IMR-90 (cell line): ENCODE measurements at regions not wholly inside any gene's neighbourhood (a gene's known extent, or its start where the extent isn't known, plus 50 kb on each side); places are given as distances from the start of the nearest gene placed in this dataset.

ENCODE experiments used
- ATAC-seq: fragments of 200-7000 bp; cut with Tn5 transposase; 2 replicates; pipeline ENCODE4 v1.9.1; 2020; ENCODE audit warnings: low read depth, mild to moderate bottlenecking, moderate library complexity
- BruUV-seq: library from RNA; stranded (reverse); fragments of 400-500 nt; replicated peaks from 2 replicates; lab custom pipeline; 2021; lab: Mats Ljungman, UMichigan
- CTCF ChIA-PET: fragments of 300-600 bp; formaldehyde crosslinking; extraction: SDS; loops from one replicate; lab custom pipeline; 2021; ENCODE audit warnings: antibody characterized with exemption; lab: Yijun Ruan, JAX
- POLR2A ChIA-PET: fragments of 300-600 bp; sonication (Branson Sonifier 250); formaldehyde crosslinking; loops from one replicate; lab custom pipeline; 2022; ENCODE audit warnings: antibody characterized with exemption; ENCODE audit not compliant: unreplicated experiment; lab: Charles Lee
- DNase-seq: peaks from one replicate; pipeline ENCODE4 v3.0.0; 2013
- H2AFZ ChIP-seq: replicated peaks from 2 replicates; pipeline ENCODE3; 2013; ENCODE audit warnings: low read length, mild to moderate bottlenecking; ENCODE audit not compliant: poor library complexity
- H2AK5ac ChIP-seq: 2 replicates; pipeline ENCODE4 v1.6.1; 2013; ENCODE audit warnings: low read depth, low read length, inconsistent platforms
- H2AK9ac ChIP-seq: replicated peaks from 2 replicates; pipeline ENCODE3; 2013; ENCODE audit warnings: mild to moderate bottlenecking, low read depth, low read length, moderate library complexity; ENCODE audit not compliant: poor library complexity
- H2BK120ac ChIP-seq: 2 replicates; pipeline ENCODE4 v1.6.1; 2013; ENCODE audit warnings: low read depth, low read length, inconsistent platforms
- H2BK15ac ChIP-seq: 3 replicates; pipeline ENCODE4 v1.6.1; 2013; ENCODE audit warnings: low read depth, low read length, inconsistent platforms
- H2BK20ac ChIP-seq: 2 replicates; pipeline ENCODE4 v1.6.1; 2013; ENCODE audit warnings: low read depth, mild to moderate bottlenecking, inconsistent platforms, low read length, moderate library complexity
- H2BK5ac ChIP-seq: 2 replicates; pipeline ENCODE4 v1.6.1; 2013; ENCODE audit warnings: mild to moderate bottlenecking, low read depth, low read length, inconsistent platforms; ENCODE audit not compliant: poor library complexity, severe bottlenecking
- H3K14ac ChIP-seq: replicated peaks from 2 replicates; pipeline ENCODE4 v1.6.1; 2013; ENCODE audit warnings: low read depth, low read length, inconsistent platforms
- H3K18ac ChIP-seq: 2 replicates; pipeline ENCODE4 v1.6.1; 2013; ENCODE audit warnings: low read depth, low read length, control low read depth
- H3K23ac ChIP-seq: 2 replicates; pipeline ENCODE4 v1.6.1; 2013; ENCODE audit warnings: low read depth, low read length, inconsistent platforms
- H3K27ac ChIP-seq: 2 replicates; pipeline ENCODE4 v1.5.1; 2013; ENCODE audit warnings: mild to moderate bottlenecking, control low read depth, low read length; ENCODE audit not compliant: insufficient read depth
- H3K27me3 ChIP-seq: 2 replicates; pipeline ENCODE4 v1.6.1; 2013; ENCODE audit warnings: low read length; ENCODE audit not compliant: control insufficient read depth, insufficient read depth
- H3K36me3 ChIP-seq: 2 replicates; pipeline ENCODE4 v1.6.1; 2013; ENCODE audit warnings: low read length, mixed read lengths; ENCODE audit not compliant: control insufficient read depth, insufficient read depth
- H3K4ac ChIP-seq: 2 replicates; pipeline ENCODE4 v1.6.1; 2013; ENCODE audit warnings: low read depth, low read length, inconsistent platforms
- H3K4me1 ChIP-seq: 2 replicates; pipeline ENCODE4 v1.6.1; 2013; ENCODE audit warnings: low read length, mixed read lengths; ENCODE audit not compliant: control insufficient read depth, insufficient read depth
- H3K4me2 ChIP-seq: 2 replicates; pipeline ENCODE4 v1.6.1; 2013; ENCODE audit warnings: low read depth, mild to moderate bottlenecking, control low read depth, low read length, moderate library complexity
- H3K4me3 ChIP-seq: 2 replicates; pipeline ENCODE4 v1.5.1; 2013; ENCODE audit warnings: low read depth, mild to moderate bottlenecking, control low read depth, low read length, moderate library complexity; ENCODE audit not compliant: insufficient read depth
- H3K56ac ChIP-seq: 2 replicates; pipeline ENCODE4 v1.6.1; 2013; ENCODE audit warnings: low read length, inconsistent platforms; ENCODE audit not compliant: insufficient read depth; ENCODE audit errors: extremely low read depth
- H3K79me1 ChIP-seq, 2 experiments: 2 replicates each; pipeline ENCODE4 v1.6.1; 2013; ENCODE audit warnings: low read length in 2 of 2, inconsistent platforms in 1 of 2, low read depth in 1 of 2
- H3K9ac ChIP-seq: 2 replicates; pipeline ENCODE4 v1.6.1; 2013; ENCODE audit warnings: low read depth, low read length, control low read depth
- H3K9me1 ChIP-seq: 2 replicates; pipeline ENCODE4 v1.6.1; 2013; ENCODE audit warnings: low read length, inconsistent platforms; ENCODE audit not compliant: insufficient read depth
- H3K9me3 ChIP-seq: 2 replicates; pipeline ENCODE4 v1.6.1; 2013; ENCODE audit warnings: low read length; ENCODE audit not compliant: control insufficient read depth, insufficient read depth
- H4K20me1 ChIP-seq: 2 replicates; pipeline ENCODE4 v1.6.1; 2013; ENCODE audit warnings: low read length, inconsistent platforms; ENCODE audit not compliant: insufficient read depth
- H4K5ac ChIP-seq: 2 replicates; pipeline ENCODE4 v1.6.1; 2013; ENCODE audit warnings: mild to moderate bottlenecking, low read depth, low read length, control low read depth
- H4K8ac ChIP-seq, 2 experiments: 2 replicates each; pipeline ENCODE4 v1.6.1; 2013; ENCODE audit warnings: low read depth in 2 of 2, low read length in 2 of 2, control low read depth in 1 of 2, inconsistent platforms in 1 of 2
- H4K91ac ChIP-seq: 2 replicates; pipeline ENCODE4 v1.6.1; 2013; ENCODE audit warnings: low read depth, low read length, inconsistent platforms; ENCODE audit not compliant: insufficient read depth
- BHLHE40 ChIP-seq: fragments of 150-350 bp; IDR thresholded peaks from 2 replicates; pipeline ENCODE4 v1.6.1; 2016; ENCODE audit warnings: mild to moderate bottlenecking, low read depth, low read length
- CHD1 ChIP-seq: IDR thresholded peaks from 2 replicates; pipeline ENCODE4 v1.6.1; 2012; ENCODE audit warnings: low read depth, low read length, improper control_type of control experiment
- FOS ChIP-seq: fragments of 150-350 bp; IDR thresholded peaks from 2 replicates; pipeline ENCODE4 v1.6.1; 2016; ENCODE audit warnings: low read depth, low read length
- MAFK ChIP-seq: IDR thresholded peaks from 2 replicates; pipeline ENCODE4 v1.6.1; 2012; ENCODE audit warnings: low read depth, low read length, improper control_type of control experiment
- MAZ ChIP-seq: IDR thresholded peaks from 2 replicates; pipeline ENCODE4 v1.6.1; 2012; ENCODE audit warnings: low read depth, mild to moderate bottlenecking, low read length, improper control_type of control experiment, moderate library complexity, borderline replicate concordance
- NFE2L2 ChIP-seq: fragments of 150-350 bp; IDR thresholded peaks from 2 replicates; pipeline ENCODE4 v1.6.1; 2016; ENCODE audit warnings: low read depth, mild to moderate bottlenecking, low read length
- POLR2A ChIP-seq: IDR thresholded peaks from 2 replicates; pipeline ENCODE4 v1.6.1; 2012; ENCODE audit warnings: mild to moderate bottlenecking, low read depth, low read length
- RAD21 ChIP-seq: IDR thresholded peaks from 2 replicates; pipeline ENCODE4 v1.6.1; 2012; ENCODE audit warnings: low read length, improper control_type of control experiment
- RCOR1 ChIP-seq: IDR thresholded peaks from 2 replicates; pipeline ENCODE4 v1.6.1; 2012; ENCODE audit warnings: mild to moderate bottlenecking, low read length, improper control_type of control experiment; ENCODE audit not compliant: insufficient replicate concordance
- RFX5 ChIP-seq: IDR thresholded peaks from 2 replicates; pipeline ENCODE4 v1.8.0; 2012; ENCODE audit warnings: low read depth, mild to moderate bottlenecking, low read length, moderate library complexity
- SMC3 ChIP-seq: fragments of 150-350 bp; IDR thresholded peaks from 2 replicates; pipeline ENCODE4 v1.6.1; 2016; ENCODE audit warnings: low read depth, mild to moderate bottlenecking, antibody characterized with exemption, low read length, moderate library complexity
- USF2 ChIP-seq: fragments of 150-350 bp; IDR thresholded peaks from 2 replicates; pipeline ENCODE4 v1.6.1; 2017; ENCODE audit warnings: mild to moderate bottlenecking, antibody characterized with exemption, low read length, low read depth
- WGBS, 2 experiments: methylation state at CpG; one replicate each; pipeline versions ENCODE4 v1.1.5 to v1.1.7; 2013; ENCODE audit warnings: missing lambda C conversion rate in 2 of 2; ENCODE audit not compliant: insufficient read length in 1 of 2; ENCODE audit errors: extremely low coverage in 2 of 2; 5-methylcytosine and 5-hydroxymethylcytosine counted together
- dilution Hi-C: fragments of 300-500 bp; cut with HindIII; formaldehyde crosslinking; loops from one replicate; pipeline ENCODE4 v1.14.3; 2018; ENCODE audit warnings: low sequenced_read_pairs; ENCODE audit not compliant: unreplicated experiment
- in situ Hi-C: fragments of 300-500 bp; cut with MboI; formaldehyde crosslinking; loops from 3 replicates; pipeline ENCODE4 v1.14.3; 2019; ENCODE audit warnings: low sequenced_read_pairs, inconsistent platforms, mixed read lengths
- intact Hi-C: fragments of 100-400 bp; cut with micrococcal nuclease; formaldehyde crosslinking; loops from 2 replicates; pipeline ENCODE4 v1.10.0; 2022
- TF ChIP-seq, protein P1 (sequence below): conservative IDR thresholded peaks from 2 replicates; pipeline ENCODE4 v1.5.1; 2012; ENCODE audit warnings: mild to moderate bottlenecking, low read depth, low read length, improper control_type of control experiment

DNA sequence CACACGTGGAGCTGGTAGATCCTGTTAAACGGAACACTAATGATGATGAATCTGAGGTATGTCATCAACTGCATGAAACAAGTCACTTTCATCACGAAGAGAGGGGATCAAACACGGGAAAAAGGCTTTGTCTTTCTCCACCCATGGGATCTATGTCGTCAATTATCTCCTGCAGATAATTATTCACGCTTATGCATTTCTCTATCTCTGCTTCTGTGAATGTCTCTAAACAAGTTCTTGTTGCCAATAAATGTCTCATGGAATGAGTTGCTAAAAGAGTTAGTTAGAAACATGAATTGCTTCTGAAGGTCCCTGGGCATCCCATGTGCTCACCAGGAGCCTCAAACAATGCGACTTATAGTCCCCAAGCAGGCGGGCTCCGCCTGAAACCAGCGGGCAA lies 1228.2 kb upstream of the TMEM132C start:
- Histone ChIP-seq H3K36me3 (no peaks in the 10 kb centered on the region), H3K14ac (no peak overlapping the region), H3K27ac (no peak overlapping the region), H2BK5ac (no peak overlapping the region), H2AK5ac (no peak overlapping the region), H2BK15ac (no peak overlapping the region), H2AK9ac (no peak overlapping the region), H3K27me3 (no peaks in the 10 kb centered on the region), H2AFZ (no peak overlapping the region), H3K9me3 (no peaks in the 10 kb centered on the region), H3K4me3 (no peak overlapping the region), H3K18ac (no peak overlapping the region), H2BK120ac (no peak overlapping the region), H2BK20ac (no peak overlapping the region), H4K20me1 (no peaks in the 10 kb centered on the region), H3K23ac (no peak overlapping the region), H3K56ac (no peak overlapping the region), H3K9ac (no peak overlapping the region), H3K4me2 (no peak overlapping the region), H3K9me1 (no peaks in the 10 kb centered on the region), H4K5ac (no peak overlapping the region), H3K79me1 (no peaks in the 10 kb centered on the region), H4K91ac (no peak overlapping the region), H3K4ac (no peak overlapping the region), H3K4me1 (no peaks in the 10 kb centered on the region), H4K8ac (no peak overlapping the region)
- DNase-seq (no peak), ATAC-seq (no peak)
- dilution Hi-C loops (no loop called here), in situ Hi-C loops (no loop called here), intact Hi-C loops (no loop called here)
- WGBS, 2 experiments = 20% methylated on average over 2 of the region's 10 CpGs; no CpG with 5 or more reads in 1 of the 2 experiments
- ChIA-PET POLR2A (no interaction called here), CTCF (no interaction called here)
- TF ChIP-seq NFE2L2 (no peak), POLR2A (no peak), RCOR1 (no peak), MAFK (no peak), RAD21 (no peak), MAZ (no peak), SMC3 (no peak), FOS (no peak), USF2 (no peak), CHD1 (no peak), BHLHE40 (no peak), RFX5 (no peak)
- TF ChIP-seq, protein P1, sequence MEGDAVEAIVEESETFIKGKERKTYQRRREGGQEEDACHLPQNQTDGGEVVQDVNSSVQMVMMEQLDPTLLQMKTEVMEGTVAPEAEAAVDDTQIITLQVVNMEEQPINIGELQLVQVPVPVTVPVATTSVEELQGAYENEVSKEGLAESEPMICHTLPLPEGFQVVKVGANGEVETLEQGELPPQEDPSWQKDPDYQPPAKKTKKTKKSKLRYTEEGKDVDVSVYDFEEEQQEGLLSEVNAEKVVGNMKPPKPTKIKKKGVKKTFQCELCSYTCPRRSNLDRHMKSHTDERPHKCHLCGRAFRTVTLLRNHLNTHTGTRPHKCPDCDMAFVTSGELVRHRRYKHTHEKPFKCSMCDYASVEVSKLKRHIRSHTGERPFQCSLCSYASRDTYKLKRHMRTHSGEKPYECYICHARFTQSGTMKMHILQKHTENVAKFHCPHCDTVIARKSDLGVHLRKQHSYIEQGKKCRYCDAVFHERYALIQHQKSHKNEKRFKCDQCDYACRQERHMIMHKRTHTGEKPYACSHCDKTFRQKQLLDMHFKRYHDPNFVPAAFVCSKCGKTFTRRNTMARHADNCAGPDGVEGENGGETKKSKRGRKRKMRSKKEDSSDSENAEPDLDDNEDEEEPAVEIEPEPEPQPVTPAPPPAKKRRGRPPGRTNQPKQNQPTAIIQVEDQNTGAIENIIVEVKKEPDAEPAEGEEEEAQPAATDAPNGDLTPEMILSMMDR = no peak
- no TSS peak for BruUV-seq
